Endodermal cell (in vitro differentiated cells): ENCODE measurements at regions not wholly inside any gene's neighbourhood (a gene's known extent, or its start where the extent isn't known, plus 50 kb on each side); places are given as distances from the start of the nearest gene placed in this dataset.

Experiments
- DNase-seq: peaks from one replicate; pipeline ENCODE4 v3.0.0-alpha.2; 2017
- H3K27ac ChIP-seq: 2 replicates; pipeline ENCODE4 v1.5.1; 2013; ENCODE audit warnings: mild to moderate bottlenecking, low read depth, low read length, moderate library complexity
- H3K27me3 ChIP-seq: 2 replicates; pipeline ENCODE4 v1.6.1; 2013; ENCODE audit warnings: mild to moderate bottlenecking, low read length, moderate library complexity; ENCODE audit not compliant: insufficient read depth, control insufficient read depth, poor library complexity, severe bottlenecking
- H3K36me3 ChIP-seq: 2 replicates; pipeline ENCODE4 v1.7.0; 2013; ENCODE audit warnings: mild to moderate bottlenecking, low read length, moderate library complexity; ENCODE audit not compliant: control insufficient read depth, insufficient read depth
- H3K4me1 ChIP-seq: one replicate; pipeline ENCODE4 v1.7.0; 2013; ENCODE audit warnings: low read length; ENCODE audit not compliant: control insufficient read depth, insufficient read depth
- H3K4me3 ChIP-seq: 2 replicates; pipeline ENCODE4 v1.5.1; 2013; ENCODE audit warnings: mild to moderate bottlenecking, low read length, moderate library complexity
- H3K9ac ChIP-seq: 2 replicates; pipeline ENCODE4 v1.6.1; 2013; ENCODE audit warnings: mild to moderate bottlenecking, low read length, moderate library complexity; ENCODE audit not compliant: poor library complexity, severe bottlenecking; ENCODE audit errors: extremely low read depth
- H3K9me3 ChIP-seq: 2 replicates; pipeline ENCODE4 v1.6.1; 2013; ENCODE audit warnings: mild to moderate bottlenecking, low read length, moderate library complexity; ENCODE audit not compliant: control insufficient read depth
- H3K27ac Mint-ChIP-seq: 2 replicates; pipeline ENCODE4 v1.8.0; 2020; ENCODE audit warnings: mixed read lengths
- H3K27me3 Mint-ChIP-seq: 2 replicates; pipeline ENCODE4 v1.8.0; 2021; ENCODE audit warnings: mild to moderate bottlenecking, mixed read lengths; ENCODE audit not compliant: insufficient read depth
- H3K36me3 Mint-ChIP-seq: 2 replicates; pipeline ENCODE4 v1.8.0; 2020; ENCODE audit warnings: low read depth, mixed read lengths
- H3K4me1 Mint-ChIP-seq: 2 replicates; pipeline ENCODE4 v1.8.0; 2020; ENCODE audit warnings: mixed read lengths
- H3K4me3 Mint-ChIP-seq: 2 replicates; pipeline ENCODE4 v1.8.0; 2020; ENCODE audit warnings: mild to moderate bottlenecking, moderate library complexity, mixed read lengths
- H3K9me3 Mint-ChIP-seq: 2 replicates; pipeline ENCODE4 v1.8.0; 2020; ENCODE audit warnings: mild to moderate bottlenecking, mixed read lengths
- WGBS, 2 experiments: methylation state at CpG; one replicate each; pipeline versions ENCODE4 v1.1.5 to v1.1.7; 2013; ENCODE audit warnings: missing lambda C conversion rate in 2 of 2, mixed read lengths in 1 of 2; ENCODE audit not compliant: insufficient coverage in 1 of 2, insufficient read length in 1 of 2; 5-methylcytosine and 5-hydroxymethylcytosine counted together
- TF ChIP-seq, protein P1 (sequence below): fragments of 200-600 bp; sonication (generic); conservative IDR thresholded peaks from 2 replicates; pipeline ENCODE4 v1.5.0; 2021; ENCODE audit warnings: antibody characterized with exemption, mild to moderate bottlenecking

- no peak overlapping the region for H3K27ac ChIP-seq
- H3K36me3 ChIP-seq, result no peaks in the 10 kb centered on the region
- Mint-ChIP-seq H3K4me3 (no peak overlapping the region), H3K27me3 (no peaks in the 10 kb centered on the region), H3K9me3 (no peaks in the 10 kb centered on the region), H3K36me3 (no peaks in the 10 kb centered on the region), H3K27ac (no peak overlapping the region), H3K4me1 (no peaks in the 10 kb centered on the region)
- no peaks in the 10 kb centered on the region for H3K27me3 ChIP-seq
- 73 to 86% methylated on average over 2 to 3 of the region's 3 CpGs for WGBS, 2 experiments
- no peaks in the 10 kb centered on the region for H3K9me3 ChIP-seq
- DNase-seq, result no peak
- TF ChIP-seq, protein P1, sequence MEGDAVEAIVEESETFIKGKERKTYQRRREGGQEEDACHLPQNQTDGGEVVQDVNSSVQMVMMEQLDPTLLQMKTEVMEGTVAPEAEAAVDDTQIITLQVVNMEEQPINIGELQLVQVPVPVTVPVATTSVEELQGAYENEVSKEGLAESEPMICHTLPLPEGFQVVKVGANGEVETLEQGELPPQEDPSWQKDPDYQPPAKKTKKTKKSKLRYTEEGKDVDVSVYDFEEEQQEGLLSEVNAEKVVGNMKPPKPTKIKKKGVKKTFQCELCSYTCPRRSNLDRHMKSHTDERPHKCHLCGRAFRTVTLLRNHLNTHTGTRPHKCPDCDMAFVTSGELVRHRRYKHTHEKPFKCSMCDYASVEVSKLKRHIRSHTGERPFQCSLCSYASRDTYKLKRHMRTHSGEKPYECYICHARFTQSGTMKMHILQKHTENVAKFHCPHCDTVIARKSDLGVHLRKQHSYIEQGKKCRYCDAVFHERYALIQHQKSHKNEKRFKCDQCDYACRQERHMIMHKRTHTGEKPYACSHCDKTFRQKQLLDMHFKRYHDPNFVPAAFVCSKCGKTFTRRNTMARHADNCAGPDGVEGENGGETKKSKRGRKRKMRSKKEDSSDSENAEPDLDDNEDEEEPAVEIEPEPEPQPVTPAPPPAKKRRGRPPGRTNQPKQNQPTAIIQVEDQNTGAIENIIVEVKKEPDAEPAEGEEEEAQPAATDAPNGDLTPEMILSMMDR, result no peak
- no peaks in the 10 kb centered on the region for H3K4me1 ChIP-seq
- no peak overlapping the region for H3K9ac ChIP-seq
- no peak overlapping the region for H3K4me3 ChIP-seq
These were observed 197.4 kb upstream of the IRX2 start for GRCh38 chr5:2948875-2949274.

DNA sequence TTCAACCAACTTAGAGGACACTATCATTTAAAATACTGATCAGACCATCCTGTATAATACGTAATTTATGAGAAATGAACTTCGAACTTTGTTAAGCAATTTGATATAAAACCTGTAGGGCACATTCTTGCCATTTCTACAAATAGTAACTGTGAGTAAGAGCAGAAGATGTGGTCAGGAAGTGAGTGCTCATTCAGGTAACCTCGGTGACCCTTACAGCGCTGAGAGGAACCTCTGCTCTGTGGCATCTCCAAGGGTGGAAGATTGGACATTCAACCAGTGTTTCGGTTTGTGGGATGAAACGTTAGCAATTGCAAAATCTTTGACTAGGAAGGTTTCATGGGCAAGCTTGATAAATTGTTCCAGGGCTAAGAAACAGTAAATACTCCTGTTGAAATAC lies 194.8 kb upstream of the IRX2 start:
- Mint-ChIP-seq H3K36me3 (no peaks in the 10 kb centered on the region), H3K9me3 (peaks cover 17% of the 10 kb centered on the region), H3K27me3 (no peaks in the 10 kb centered on the region), H3K27ac (no peak overlapping the region), H3K4me3 (no peak overlapping the region), H3K4me1 (no peaks in the 10 kb centered on the region)
- no peaks in the 10 kb centered on the region for H3K9me3 ChIP-seq
- H3K9ac ChIP-seq, result no peak overlapping the region
- TF ChIP-seq, protein P1, result no peak
- no peaks in the 10 kb centered on the region for H3K4me1 ChIP-seq
- H3K27me3 ChIP-seq, result no peaks in the 10 kb centered on the region
- H3K4me3 ChIP-seq, result no peak overlapping the region
- no peak overlapping the region for H3K27ac ChIP-seq
- 83 to 86% methylated on average over 5 to 6 of the region's 6 CpGs for WGBS, 2 experiments
- no peak for DNase-seq
- H3K36me3 ChIP-seq, result no peaks in the 10 kb centered on the region

DNA sequence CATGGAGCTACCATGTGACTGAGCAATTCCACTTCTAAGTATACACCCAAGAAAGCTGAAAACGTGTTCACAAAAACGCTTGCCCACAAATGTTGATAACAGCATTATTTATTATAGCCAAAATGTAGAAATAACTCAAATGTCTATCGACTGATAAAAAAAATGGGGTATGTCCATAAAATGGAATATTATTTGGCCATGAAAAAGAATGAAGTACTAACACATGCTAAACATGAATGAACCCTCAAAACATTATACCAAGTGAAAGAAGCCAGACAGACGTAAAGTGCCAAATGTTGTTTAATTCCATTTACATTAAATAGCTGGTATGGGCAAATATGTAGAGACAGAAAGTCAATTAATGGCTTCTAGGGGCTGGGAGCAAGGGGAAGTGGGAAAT lies 184.9 kb upstream of the IRX2 start:
- peaks cover 7% of the 10 kb centered on the region for H3K9me3 Mint-ChIP-seq
- Histone ChIP-seq H3K27me3 (no peaks in the 10 kb centered on the region), H3K4me3 (no peak overlapping the region), H3K9me3 (peaks cover 7% of the 10 kb centered on the region), H3K4me1 (no peaks in the 10 kb centered on the region), H3K9ac (no peak overlapping the region), H3K36me3 (no peaks in the 10 kb centered on the region), H3K27ac (no peak overlapping the region)
- 96% methylated on average over 4 of the region's 4 CpGs; no CpG with 5 or more reads in 1 of the 2 experiments for WGBS, 2 experiments
- TF ChIP-seq, protein P1, result no peak
- no peaks in the 10 kb centered on the region for H3K27me3 Mint-ChIP-seq
- no peak overlapping the region for H3K27ac Mint-ChIP-seq
- no peaks in the 10 kb centered on the region for H3K36me3 Mint-ChIP-seq
- H3K4me3 Mint-ChIP-seq, result no peak overlapping the region
- no peaks in the 10 kb centered on the region for H3K4me1 Mint-ChIP-seq
- DNase-seq, result no peak
